Gastrocnemius medialis (tissue), 4 donors: ENCODE measurements at regions not wholly inside any gene's neighbourhood (a gene's known extent, or its start where the extent isn't known, plus 50 kb on each side); places are given as distances from the start of the nearest gene placed in this dataset.
A peak's percentile ranks its signal among the peaks of the same experiment; 100 is the strongest.

Experiments
- ATAC-seq, 2 donors: fragments of 150-250 bp; one replicate each; pipeline ENCODE4 v1.9.1; 2016
- DNase-seq, 2 donors: peaks; one replicate each; pipeline ENCODE4 v3.0.0-alpha.2; 2019
- H3K27ac ChIP-seq, 4 donors: fragments of 200-600 bp; sonication (generic); 1 replicate in 1 of 4; 2 replicates in 3 of 4; pipeline ENCODE4 v1.5.1; 2016 to 2018; ENCODE audit warnings: mild to moderate bottlenecking in 2 of 4, moderate library complexity in 1 of 4
- H3K27me3 ChIP-seq, 3 donors: fragments of 200-600 bp; sonication (generic) in 2 of 3; 1 replicate in 1 of 3; 2 replicates in 2 of 3; pipeline versions ENCODE4 v1.5.1 to v1.6.0; 2016 to 2019; ENCODE audit warnings: mild to moderate bottlenecking in 1 of 3, moderate library complexity in 1 of 3
- H3K36me3 ChIP-seq, 2 donors: fragments of 200-600 bp; sonication (generic) in 1 of 2; one replicate each; pipeline ENCODE4 v1.5.1; 2017 to 2018
- H3K4me1 ChIP-seq, 2 donors: fragments of 200-600 bp; sonication (generic) in 1 of 2; one replicate each; pipeline ENCODE4 v1.5.1; 2016 to 2017; ENCODE audit warnings: mild to moderate bottlenecking in 2 of 2
- H3K4me3 ChIP-seq, 4 donors: fragments of 200-600 bp; sonication (generic) in 3 of 4; 1 replicate in 1 of 4; 2 replicates in 3 of 4; pipeline ENCODE4 v1.5.1; 2016 to 2019; ENCODE audit warnings: mild to moderate bottlenecking in 2 of 4
- H3K9me3 ChIP-seq, 3 donors: fragments of 200-600 bp; sonication (generic) in 2 of 3; 1 replicate in 1 of 3; 2 replicates in 2 of 3; pipeline ENCODE4 v1.5.1; 2016 to 2019
- POLR2A ChIP-seq, 2 donors: fragments of 450-650 bp; IDR thresholded peaks; one replicate each; pipeline ENCODE4 v1.6.1; 2017; ENCODE audit warnings: antibody characterized with exemption in 2 of 2, mild to moderate bottlenecking in 2 of 2, moderate library complexity in 2 of 2
- in situ Hi-C, 4 donors: fragments of 200-750 bp; cut with MboI; loops; one replicate each; pipeline versions ENCODE4 v1.15.0 to v1.8.0; 2017; ENCODE audit warnings: low sequenced_read_pairs in 4 of 4
- intact Hi-C: fragments of 100-400 bp; cut with DNase I; formaldehyde crosslinking; loops from one replicate; pipeline ENCODE4 v1.15.1; 2023; ENCODE audit warnings: low total_unique reads
- TF ChIP-seq, protein P1 (sequence below), 5 experiments: fragments of 450-650 bp in 3 of 5; fragments of 200-600 bp in 2 of 5; sonication (generic) in 2 of 5; IDR thresholded peaks in 4 of 5; conservative IDR thresholded peaks in 1 of 5; 1 replicate in 4 of 5; 2 replicates in 1 of 5; pipeline ENCODE4 v1.5.1; 2016 to 2019; ENCODE audit warnings: antibody characterized with exemption in 5 of 5, mild to moderate bottlenecking in 3 of 5, moderate library complexity in 3 of 5

DNA sequence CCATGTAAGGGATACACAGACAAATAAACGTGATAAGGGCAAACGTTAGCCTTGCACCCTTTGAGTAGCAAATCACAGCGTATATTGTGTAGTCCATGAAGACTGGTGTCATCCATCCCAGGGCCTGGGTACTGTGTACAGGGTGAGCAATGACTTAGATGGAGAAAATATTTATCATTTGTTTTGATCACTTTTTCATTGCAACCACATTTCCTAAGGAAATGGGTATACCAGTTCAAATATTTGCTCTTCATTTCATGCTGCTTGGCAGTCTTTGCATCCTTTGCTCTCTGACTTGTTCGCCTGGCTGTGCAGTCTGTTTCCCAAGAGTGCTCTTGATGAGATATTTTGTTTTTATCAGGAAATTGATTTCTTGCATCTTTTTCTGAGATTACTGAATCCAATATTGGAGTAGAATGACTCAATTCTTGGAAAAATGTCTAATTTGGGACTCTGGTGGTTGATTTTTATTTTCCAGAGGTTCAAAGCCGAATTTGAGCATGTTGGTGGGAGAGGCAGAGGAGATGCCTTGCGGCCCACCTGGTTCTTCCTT is 424.6 kb upstream of the SEMA6D start:
- Histone ChIP-seq H3K4me3 (no peak overlapping the region), H3K36me3 (no peaks in the 10 kb centered on the region), H3K4me1 (peaks cover 0 to 10% of the 10 kb centered on the region in 2 donors), H3K27ac (no peak overlapping the region), H3K27me3 (no peaks in the 10 kb centered on the region), H3K9me3 (no peaks in the 10 kb centered on the region)
- no peak for ATAC-seq
- TF ChIP-seq POLR2A (IDR thresholded peaks at IDR 0.05): no peak
- TF ChIP-seq, protein P1, sequence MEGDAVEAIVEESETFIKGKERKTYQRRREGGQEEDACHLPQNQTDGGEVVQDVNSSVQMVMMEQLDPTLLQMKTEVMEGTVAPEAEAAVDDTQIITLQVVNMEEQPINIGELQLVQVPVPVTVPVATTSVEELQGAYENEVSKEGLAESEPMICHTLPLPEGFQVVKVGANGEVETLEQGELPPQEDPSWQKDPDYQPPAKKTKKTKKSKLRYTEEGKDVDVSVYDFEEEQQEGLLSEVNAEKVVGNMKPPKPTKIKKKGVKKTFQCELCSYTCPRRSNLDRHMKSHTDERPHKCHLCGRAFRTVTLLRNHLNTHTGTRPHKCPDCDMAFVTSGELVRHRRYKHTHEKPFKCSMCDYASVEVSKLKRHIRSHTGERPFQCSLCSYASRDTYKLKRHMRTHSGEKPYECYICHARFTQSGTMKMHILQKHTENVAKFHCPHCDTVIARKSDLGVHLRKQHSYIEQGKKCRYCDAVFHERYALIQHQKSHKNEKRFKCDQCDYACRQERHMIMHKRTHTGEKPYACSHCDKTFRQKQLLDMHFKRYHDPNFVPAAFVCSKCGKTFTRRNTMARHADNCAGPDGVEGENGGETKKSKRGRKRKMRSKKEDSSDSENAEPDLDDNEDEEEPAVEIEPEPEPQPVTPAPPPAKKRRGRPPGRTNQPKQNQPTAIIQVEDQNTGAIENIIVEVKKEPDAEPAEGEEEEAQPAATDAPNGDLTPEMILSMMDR (IDR thresholded peaks at IDR 0.05 in 4 of 5, conservative IDR thresholded peaks at IDR 0.05 in 1 of 5): no peak
- intact Hi-C loops: no loop called here
- no peak for DNase-seq
- in situ Hi-C loops: loop anchor here in 1 of 4 donors (25.0 kb wide), 1 partner anchor 105 kb away; no protein-coding TSS in a partner anchor

DNA sequence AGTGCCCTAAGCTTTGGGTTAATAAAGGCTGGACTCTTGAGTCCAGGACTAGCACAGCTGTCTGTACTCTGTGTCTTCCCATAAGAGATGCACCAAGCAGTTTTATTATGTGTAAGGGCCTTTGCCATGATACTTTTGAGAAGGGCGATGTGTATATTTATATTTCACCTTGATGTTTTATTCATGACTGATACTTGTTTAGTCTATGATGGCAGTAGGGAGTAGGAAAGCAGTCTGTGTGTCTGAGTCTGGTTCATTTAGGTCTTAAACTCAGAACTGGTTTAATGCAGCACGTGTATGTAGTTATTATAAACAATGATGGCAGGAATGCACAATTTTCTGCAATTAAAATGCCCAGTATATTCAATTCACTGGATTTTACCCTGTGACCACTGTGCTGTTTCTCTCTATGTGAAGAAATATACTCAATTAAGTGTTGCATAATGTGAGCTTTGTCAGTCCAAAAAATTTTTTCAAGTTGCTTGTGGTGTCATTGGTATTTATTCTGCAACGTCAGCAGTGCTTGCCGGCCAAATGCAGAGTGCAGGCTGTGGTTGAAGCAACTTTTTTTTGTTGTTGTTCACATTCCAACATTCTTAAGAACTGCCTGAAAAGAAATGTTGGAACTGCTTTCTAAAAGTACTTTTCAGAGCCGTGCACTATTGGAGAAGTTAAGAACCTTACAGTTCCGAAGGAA is 423.7 kb upstream of the SEMA6D start:
- H3K36me3 ChIP-seq: no peaks in the 10 kb centered on the region

DNA sequence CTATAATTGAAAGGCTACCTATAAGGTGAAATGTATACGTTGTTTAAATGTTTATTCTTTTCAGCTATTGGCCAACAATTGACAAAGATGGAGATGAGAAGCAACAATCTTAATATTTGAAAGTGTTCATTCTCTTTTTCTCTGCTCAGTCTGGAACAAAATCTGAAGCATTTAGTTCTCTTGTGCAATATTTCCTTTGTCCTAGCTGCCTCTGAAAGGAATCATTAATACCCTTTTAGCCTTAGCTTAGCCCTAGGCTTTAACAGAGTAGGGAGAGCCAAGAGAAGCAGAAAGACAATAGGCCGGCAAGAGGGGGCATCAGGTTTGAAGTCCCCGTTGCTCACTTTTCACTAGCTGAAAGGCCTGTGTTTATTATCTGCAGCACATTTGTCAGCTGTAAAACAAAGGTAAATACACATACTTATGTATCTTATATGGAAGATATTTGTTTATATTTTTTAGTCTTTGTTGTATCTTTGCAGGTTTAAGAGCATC is 422.5 kb upstream of the SEMA6D start:
- DNase-seq (no peak), ATAC-seq (no peak)
- Histone ChIP-seq H3K36me3 (no peaks in the 10 kb centered on the region), H3K27me3 (no peaks in the 10 kb centered on the region), H3K27ac (no peak overlapping the region), H3K9me3 (no peaks in the 10 kb centered on the region), H3K4me1 (peaks cover 0 to 10% of the 10 kb centered on the region in 2 donors), H3K4me3 (no peak overlapping the region)
- intact Hi-C loops (no loop called here), in situ Hi-C loops (loop anchor here in 1 of 4 donors (25.0 kb wide), 1 partner anchor 108 kb away; no protein-coding TSS in a partner anchor)
- no peak for TF ChIP-seq POLR2A (IDR thresholded peaks at IDR 0.05)
- TF ChIP-seq, protein P1 (IDR thresholded peaks at IDR 0.05 in 4 of 5, conservative IDR thresholded peaks at IDR 0.05 in 1 of 5): no peak

More for the DNA sequence above, 423.7 kb upstream of the SEMA6D start:
- no peaks in the 10 kb centered on the region for H3K27me3 ChIP-seq
- no peaks in the 10 kb centered on the region for H3K9me3 ChIP-seq
- peak; percentile 69 to 74 for ATAC-seq
- peaks cover 0 to 10% of the 10 kb centered on the region in 2 donors for H3K4me1 ChIP-seq
- in situ Hi-C loops: loop anchor here in 1 of 4 donors (25.0 kb wide), 1 partner anchor 106 kb away; no protein-coding TSS in a partner anchor
- peak; percentile 18 to 57 for DNase-seq
- no peak overlapping the region for H3K4me3 ChIP-seq
- peak overlapping the region in 1 of 4 donors; percentile 11 for H3K27ac ChIP-seq
- intact Hi-C loops: no loop called here
- TF ChIP-seq, protein P1 (IDR thresholded peaks at IDR 0.05 in 4 of 5, conservative IDR thresholded peaks at IDR 0.05 in 1 of 5): no peak
- TF ChIP-seq POLR2A (IDR thresholded peaks at IDR 0.05): no peak

DNA sequence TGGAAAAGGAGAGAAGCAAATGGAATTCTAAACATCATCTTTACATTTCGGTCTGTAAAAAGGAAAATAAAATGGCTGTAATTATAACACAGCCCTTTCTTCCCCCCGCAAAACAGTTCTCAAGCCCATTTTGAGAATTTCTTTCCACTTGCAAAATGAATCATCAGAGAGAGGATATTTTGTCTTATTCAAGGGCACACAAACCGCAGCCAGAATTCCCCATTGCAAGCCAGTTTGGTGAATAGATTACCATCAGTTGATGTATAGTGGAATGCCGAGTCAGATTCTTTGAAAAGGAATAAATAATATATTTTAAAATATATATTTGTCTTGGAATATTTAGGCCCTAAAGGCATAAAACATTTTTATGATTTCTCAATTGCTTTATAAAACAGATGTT is 420.4 kb upstream of the SEMA6D start:
- TF ChIP-seq POLR2A (IDR thresholded peaks at IDR 0.05): no peak
- TF ChIP-seq, protein P1 (IDR thresholded peaks at IDR 0.05 in 4 of 5, conservative IDR thresholded peaks at IDR 0.05 in 1 of 5): no peak
- no peak for DNase-seq
- Histone ChIP-seq H3K27me3 (no peaks in the 10 kb centered on the region), H3K36me3 (no peaks in the 10 kb centered on the region), H3K4me1 (peaks cover 9 to 18% of the 10 kb centered on the region in 2 donors), H3K9me3 (no peaks in the 10 kb centered on the region), H3K4me3 (no peak overlapping the region), H3K27ac (no peak overlapping the region)
- in situ Hi-C loops: loop anchor here in 1 of 4 donors (25.0 kb wide), 1 partner anchor 110 kb away; no protein-coding TSS in a partner anchor
- ATAC-seq: no peak
- intact Hi-C loops: no loop called here
